Activated T-cell treated with anti-CD3 and anti-CD28 coated beads, Interleukin-2, amount 50 U/mL, for 48 hours (primary cell): ENCODE measurements at regions not wholly inside any gene's neighbourhood (a gene's known extent, or its start where the extent isn't known, plus 50 kb on each side); places are given as distances from the start of the nearest gene placed in this dataset.
"Not testable (repeated sequence)": the region's sequence is repeated elsewhere in the genome, so short reads cannot be mapped to it uniquely, and the experiment has no call there.

Experiments
- DNase-seq, 2 experiments: peaks; one replicate each; pipeline ENCODE4 v3.0.0-alpha.2; 2020

GRCh38 chr14:37787879-37788494 is 192.6 kb downstream of the TTC6 start:
- DNase-seq: no peak

GRCh38 chr14:37791384-37792036 is 196.1 kb downstream of the TTC6 start:
- no peak for DNase-seq

GRCh38 chr14:37792124-37792523 is 196.7 kb downstream of the TTC6 start:
- no peak for DNase-seq

- DNase-seq: no peak
These were observed 201.4 kb downstream of the TTC6 start for GRCh38 chr14:37796703-37797416.

GRCh38 chr14:37797675-37798074 is 202.2 kb downstream of the TTC6 start:
- no peak for DNase-seq

GRCh38 chr14:37807722-37808121 is 212.3 kb downstream of the TTC6 start:
- DNase-seq: no peak

GRCh38 chr14:37810094-37810801 is 214.8 kb downstream of the TTC6 start:
- DNase-seq: no peak

- no peak for DNase-seq
These were observed 218.3 kb downstream of the TTC6 start for GRCh38 chr14:37813732-37814131.

GRCh38 chr14:37816135-37816534 is 220.7 kb downstream of the TTC6 start:
- DNase-seq: no peak

GRCh38 chr14:37816743-37817295 is 221.4 kb downstream of the TTC6 start:
- no peak for DNase-seq

- no peak for DNase-seq
These were observed 224.0 kb downstream of the TTC6 start for GRCh38 chr14:37819155-37820015.

GRCh38 chr14:37820810-37821209 is 225.4 kb downstream of the TTC6 start:
- DNase-seq: not testable (repeated sequence)

- DNase-seq: no peak
These were observed 229.7 kb downstream of the TTC6 start for GRCh38 chr14:37824939-37825712.

GRCh38 chr14:37826869-37827268 is 231.4 kb downstream of the TTC6 start:
- no peak for DNase-seq

GRCh38 chr14:37830271-37830670 is 234.8 kb downstream of the TTC6 start:
- DNase-seq: no peak

GRCh38 chr14:37834275-37834674 is 238.8 kb downstream of the TTC6 start:
- DNase-seq: no peak

- not testable (repeated sequence) for DNase-seq
These were observed 243.3 kb downstream of the TTC6 start for GRCh38 chr14:37838778-37839177.

- not testable (repeated sequence) for DNase-seq
These were observed 245.6 kb downstream of the TTC6 start for GRCh38 chr14:37841039-37841438.

GRCh38 chr14:37842106-37842505 is 246.7 kb downstream of the TTC6 start:
- DNase-seq: no peak

- no peak for DNase-seq
These were observed 248.7 kb downstream of the TTC6 start for GRCh38 chr14:37843954-37844607.

- no peak for DNase-seq
These were observed 249.2 kb downstream of the TTC6 start for GRCh38 chr14:37844614-37845013.
